NT2/D1 (cell line): ENCODE measurements at regions not wholly inside any gene's neighbourhood (a gene's known extent, or its start where the extent isn't known, plus 50 kb on each side); places are given as distances from the start of the nearest gene placed in this dataset.

ENCODE experiments used
- SUZ12 ChIP-seq: IDR thresholded peaks from 2 replicates; pipeline ENCODE4 v1.6.1; 2011; ENCODE audit not compliant: insufficient read length, insufficient read depth; ENCODE audit errors: extremely low read depth
- ZNF274 ChIP-seq: IDR thresholded peaks from 2 replicates; pipeline ENCODE4 v1.6.1; 2011; ENCODE audit warnings: mild to moderate bottlenecking, low read depth, low read length

DNA sequence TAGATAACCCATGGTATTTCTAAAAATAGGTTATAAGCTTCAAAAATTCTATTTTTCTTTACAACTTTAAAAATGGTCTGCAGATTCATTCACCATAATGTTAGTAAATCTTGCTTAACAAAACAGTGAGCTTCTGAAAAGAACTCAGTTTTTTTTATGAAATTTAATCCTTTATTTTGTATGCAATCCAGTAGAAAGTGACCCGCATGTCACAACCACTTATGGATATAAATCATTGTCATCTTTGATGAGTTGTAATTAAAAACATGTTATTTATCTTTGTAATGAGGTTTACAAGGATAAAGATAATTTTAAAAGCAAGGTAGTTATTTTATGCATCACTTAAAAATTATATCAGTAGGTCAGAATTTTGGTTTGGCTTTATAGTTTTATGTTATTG lies 173.5 kb upstream of the SEMA3A start:
- TF ChIP-seq SUZ12 = no peak
- no peak for TF ChIP-seq ZNF274
